Kidney glomerular epithelial cell (primary cell): ENCODE measurements at regions not wholly inside any gene's neighbourhood (a gene's known extent, or its start where the extent isn't known, plus 50 kb on each side); places are given as distances from the start of the nearest gene placed in this dataset.

Experiments used
- DNase-seq: peaks from one replicate; lab custom pipeline; 2025; lab: John Stamatoyannopoulos, UW

- DNase-seq, result no peak
These were observed 57.8 kb upstream of the STX18 start for GRCh38 chr4:4599481-4600275.

DNA sequence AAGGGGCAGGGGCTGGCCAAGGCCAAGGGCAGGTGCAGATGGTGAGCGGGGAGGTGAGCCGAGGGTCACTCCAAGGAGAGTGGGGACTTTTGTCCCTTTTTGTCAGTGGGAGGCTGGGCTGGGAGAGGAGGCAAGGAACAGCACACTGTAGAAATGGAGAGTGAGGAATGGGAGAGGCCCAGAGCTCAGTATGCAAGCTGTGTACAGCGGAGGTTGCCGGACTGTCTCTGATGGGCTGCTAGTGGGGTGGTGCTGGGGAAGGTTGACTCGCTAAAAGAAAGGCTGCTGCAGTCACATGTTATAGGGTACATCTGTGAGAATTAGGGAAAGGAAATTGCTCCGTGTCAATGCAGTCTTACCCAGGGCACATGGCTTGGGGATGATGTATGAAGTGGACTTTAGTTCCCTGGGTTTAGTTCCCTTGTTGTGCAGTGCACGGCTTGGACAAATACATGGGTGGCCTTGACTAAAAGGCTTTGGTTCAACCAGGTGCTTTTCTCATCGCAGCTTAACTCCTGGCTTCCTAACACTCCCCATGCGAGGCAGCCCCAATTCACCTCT, 57.1 kb upstream of the STX18 start:
- no peak for DNase-seq

GRCh38 chr4:4596720-4597119, 54.9 kb upstream of the STX18 start:
- DNase-seq, result no peak

DNA sequence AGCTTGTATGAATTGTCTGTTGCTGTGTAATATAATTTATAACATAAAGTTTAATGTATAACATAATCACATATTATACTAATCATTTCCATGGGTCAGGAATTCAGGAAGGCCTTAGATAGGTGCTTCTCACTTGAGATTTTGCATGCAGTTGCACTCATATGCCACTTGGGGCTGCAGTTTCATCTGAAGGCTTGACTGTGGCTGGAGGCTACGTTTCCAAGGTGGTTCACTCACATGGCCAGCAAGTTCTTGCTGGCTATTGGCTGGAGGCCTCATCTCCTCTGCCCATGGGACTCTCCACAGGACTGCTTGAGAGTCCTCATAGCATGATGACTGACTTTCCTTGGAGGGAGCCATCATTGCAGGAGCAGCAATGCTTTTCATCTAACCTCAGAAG, 53.4 kb upstream of the STX18 start:
- no peak for DNase-seq

DNA sequence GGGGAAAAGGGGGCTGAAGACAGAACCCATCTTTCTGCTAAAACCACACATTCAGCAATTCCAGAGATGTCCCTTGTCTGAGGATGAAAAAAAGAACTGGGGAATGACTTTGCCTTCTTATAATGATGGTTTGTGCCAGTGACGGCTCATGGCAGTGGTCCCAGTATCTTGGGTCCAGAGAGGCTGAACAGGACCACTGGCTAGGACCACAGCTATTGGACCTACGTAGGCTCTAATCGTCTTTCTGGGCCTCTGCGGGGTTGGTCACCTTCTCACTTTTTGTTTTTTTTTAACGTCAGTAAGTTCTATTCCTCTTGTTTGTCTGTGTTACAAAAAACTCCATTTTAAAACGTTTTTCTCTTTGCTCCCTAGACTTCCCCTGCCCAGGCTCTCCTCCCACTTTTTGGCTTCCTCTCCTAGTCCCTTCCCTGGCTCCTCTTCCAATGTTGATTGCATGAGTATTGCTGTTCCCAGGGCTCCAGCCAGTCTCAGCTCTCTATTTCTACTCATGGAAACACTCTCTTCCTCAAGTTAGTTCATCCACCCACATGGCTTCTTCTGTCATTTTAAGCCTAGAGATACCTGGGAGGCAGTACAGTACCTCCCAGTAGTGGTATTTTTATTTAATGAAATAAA, 52.6 kb upstream of the STX18 start:
- DNase-seq, result no peak

- no peak for DNase-seq
These were observed 51.9 kb upstream of the STX18 start for GRCh38 chr4:4593596-4594284.

DNA sequence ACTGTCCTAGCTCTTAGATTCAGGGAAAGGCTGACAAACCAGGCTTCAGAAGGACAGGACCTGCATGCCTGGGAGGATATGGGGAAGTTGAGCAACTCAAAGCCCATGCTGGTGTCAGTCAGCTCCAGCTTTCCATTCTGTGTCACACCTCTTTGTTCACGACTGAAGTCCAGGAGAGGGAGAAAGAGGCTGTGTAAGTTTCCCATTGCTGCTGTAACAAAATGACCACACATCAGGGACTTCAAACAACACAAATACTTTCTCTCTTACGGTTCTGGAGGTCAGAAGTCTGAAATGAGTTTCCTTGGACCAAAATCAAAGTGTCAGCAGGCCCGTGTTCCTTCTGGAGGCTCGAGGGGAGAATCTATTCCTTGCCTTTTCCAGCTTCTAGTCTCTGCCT, 50.6 kb upstream of the STX18 start:
- DNase-seq, result no peak
